Esophagus muscularis mucosa (tissue), 4 donors: ENCODE measurements at regions not wholly inside any gene's neighbourhood (a gene's known extent, or its start where the extent isn't known, plus 50 kb on each side); places are given as distances from the start of the nearest gene placed in this dataset.

Experiments used
- EP300 ChIP-seq: sonication (generic); formaldehyde crosslinking; IDR thresholded peaks from one replicate; pipeline ENCODE4 v1.6.1; 2017; ENCODE audit warnings: antibody characterized with exemption
- POLR2A ChIP-seq: fragments of 450-650 bp; IDR thresholded peaks from one replicate; pipeline ENCODE4 v1.6.1; 2017; ENCODE audit warnings: antibody characterized with exemption, moderate library complexity, mild to moderate bottlenecking, low read depth
- TF ChIP-seq, protein P1 (sequence below), 3 experiments: fragments of 200-600 bp in 2 of 3; fragments of 450-650 bp in 1 of 3; sonication (generic) in 2 of 3; IDR thresholded peaks; one replicate each; pipeline ENCODE4 v1.5.1; 2017 to 2019; ENCODE audit warnings: antibody characterized with exemption in 3 of 3, mild to moderate bottlenecking in 2 of 3, moderate library complexity in 1 of 3

- TF ChIP-seq, protein P1, sequence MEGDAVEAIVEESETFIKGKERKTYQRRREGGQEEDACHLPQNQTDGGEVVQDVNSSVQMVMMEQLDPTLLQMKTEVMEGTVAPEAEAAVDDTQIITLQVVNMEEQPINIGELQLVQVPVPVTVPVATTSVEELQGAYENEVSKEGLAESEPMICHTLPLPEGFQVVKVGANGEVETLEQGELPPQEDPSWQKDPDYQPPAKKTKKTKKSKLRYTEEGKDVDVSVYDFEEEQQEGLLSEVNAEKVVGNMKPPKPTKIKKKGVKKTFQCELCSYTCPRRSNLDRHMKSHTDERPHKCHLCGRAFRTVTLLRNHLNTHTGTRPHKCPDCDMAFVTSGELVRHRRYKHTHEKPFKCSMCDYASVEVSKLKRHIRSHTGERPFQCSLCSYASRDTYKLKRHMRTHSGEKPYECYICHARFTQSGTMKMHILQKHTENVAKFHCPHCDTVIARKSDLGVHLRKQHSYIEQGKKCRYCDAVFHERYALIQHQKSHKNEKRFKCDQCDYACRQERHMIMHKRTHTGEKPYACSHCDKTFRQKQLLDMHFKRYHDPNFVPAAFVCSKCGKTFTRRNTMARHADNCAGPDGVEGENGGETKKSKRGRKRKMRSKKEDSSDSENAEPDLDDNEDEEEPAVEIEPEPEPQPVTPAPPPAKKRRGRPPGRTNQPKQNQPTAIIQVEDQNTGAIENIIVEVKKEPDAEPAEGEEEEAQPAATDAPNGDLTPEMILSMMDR (IDR thresholded peaks at IDR 0.05) = no peak
- TF ChIP-seq POLR2A (no peak), EP300 (no peak)
These were observed 76.9 kb upstream of the CDH20 start for GRCh38 chr18:61256291-61256690.
